A673 (cell line): ENCODE measurements at regions not wholly inside any gene's neighbourhood (a gene's known extent, or its start where the extent isn't known, plus 50 kb on each side); places are given as distances from the start of the nearest gene placed in this dataset.

ENCODE experiments used
- EZH2 ChIP-seq: fragments of 200-600 bp; sonication (generic); IDR thresholded peaks from 2 replicates; pipeline ENCODE4 v1.6.1; 2017; ENCODE audit warnings: borderline replicate concordance, low read depth, mild to moderate bottlenecking, mixed read lengths, antibody characterized with exemption, low read length; ENCODE audit not compliant: poor library complexity, severe bottlenecking
- TF ChIP-seq, protein P1 (sequence below): fragments of 300-800, 200-600 bp; sonication (generic); conservative IDR thresholded peaks from 2 replicates; pipeline ENCODE4 v1.5.1; 2017; ENCODE audit warnings: low read depth, mild to moderate bottlenecking, antibody characterized with exemption, low read length, moderate library complexity, mixed read lengths

DNA sequence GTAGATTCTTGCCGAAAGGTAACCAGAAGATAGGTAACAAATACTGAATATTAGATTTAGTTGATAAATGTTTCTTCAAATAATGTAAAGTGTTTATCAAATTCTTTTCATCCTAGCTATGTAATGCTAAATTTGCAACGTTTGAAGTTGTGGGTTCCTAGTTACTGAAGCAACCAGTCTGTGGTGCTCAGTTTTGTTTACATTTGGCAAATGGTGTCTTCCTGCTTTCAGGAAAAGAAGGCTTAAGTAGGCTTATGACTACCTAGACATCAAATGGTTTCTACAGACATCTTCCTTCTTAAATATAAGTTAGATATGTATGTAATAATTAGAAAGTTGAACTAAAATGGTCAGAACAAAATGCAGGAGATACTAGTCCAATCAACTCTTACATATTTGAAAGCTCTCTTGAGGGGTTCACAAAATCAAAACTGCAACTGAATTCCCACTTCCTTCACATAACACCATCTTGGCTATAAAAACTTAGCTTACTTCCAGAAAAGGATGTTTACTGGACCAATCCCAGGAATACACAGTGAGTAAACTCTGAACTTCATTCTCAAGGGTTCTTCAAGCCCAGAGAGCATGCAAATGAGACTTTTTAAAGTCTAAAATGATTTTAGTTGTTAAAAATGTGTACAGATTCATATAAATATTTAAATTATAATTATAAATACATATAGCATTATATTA is 125.7 kb upstream of the ITGA1 start:
- TF ChIP-seq, protein P1, sequence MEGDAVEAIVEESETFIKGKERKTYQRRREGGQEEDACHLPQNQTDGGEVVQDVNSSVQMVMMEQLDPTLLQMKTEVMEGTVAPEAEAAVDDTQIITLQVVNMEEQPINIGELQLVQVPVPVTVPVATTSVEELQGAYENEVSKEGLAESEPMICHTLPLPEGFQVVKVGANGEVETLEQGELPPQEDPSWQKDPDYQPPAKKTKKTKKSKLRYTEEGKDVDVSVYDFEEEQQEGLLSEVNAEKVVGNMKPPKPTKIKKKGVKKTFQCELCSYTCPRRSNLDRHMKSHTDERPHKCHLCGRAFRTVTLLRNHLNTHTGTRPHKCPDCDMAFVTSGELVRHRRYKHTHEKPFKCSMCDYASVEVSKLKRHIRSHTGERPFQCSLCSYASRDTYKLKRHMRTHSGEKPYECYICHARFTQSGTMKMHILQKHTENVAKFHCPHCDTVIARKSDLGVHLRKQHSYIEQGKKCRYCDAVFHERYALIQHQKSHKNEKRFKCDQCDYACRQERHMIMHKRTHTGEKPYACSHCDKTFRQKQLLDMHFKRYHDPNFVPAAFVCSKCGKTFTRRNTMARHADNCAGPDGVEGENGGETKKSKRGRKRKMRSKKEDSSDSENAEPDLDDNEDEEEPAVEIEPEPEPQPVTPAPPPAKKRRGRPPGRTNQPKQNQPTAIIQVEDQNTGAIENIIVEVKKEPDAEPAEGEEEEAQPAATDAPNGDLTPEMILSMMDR: no peak
- TF ChIP-seq EZH2: no peak
